Skin epidermis (tissue), 12 donors: ENCODE measurements at regions not wholly inside any gene's neighbourhood (a gene's known extent, or its start where the extent isn't known, plus 50 kb on each side); places are given as distances from the start of the nearest gene placed in this dataset.
A peak's percentile ranks its signal among the peaks of the same experiment; 100 is the strongest.

Experiments
- H3K27ac ChIP-seq, 21 experiments: fragments of 200-600 bp; sonication (generic) in 11 of 21; one replicate each; pipeline ENCODE4 v1.5.0; 2020; ENCODE audit warnings: mild to moderate bottlenecking in 3 of 21, inconsistent platforms in 2 of 21, moderate library complexity in 2 of 21
- H3K4me3 ChIP-seq, 7 experiments: fragments of 200-600 bp; sonication (generic) in 2 of 7; one replicate each; pipeline ENCODE4 v1.5.0; 2020; ENCODE audit warnings: inconsistent platforms in 2 of 7, mild to moderate bottlenecking in 2 of 7, moderate library complexity in 1 of 7

DNA sequence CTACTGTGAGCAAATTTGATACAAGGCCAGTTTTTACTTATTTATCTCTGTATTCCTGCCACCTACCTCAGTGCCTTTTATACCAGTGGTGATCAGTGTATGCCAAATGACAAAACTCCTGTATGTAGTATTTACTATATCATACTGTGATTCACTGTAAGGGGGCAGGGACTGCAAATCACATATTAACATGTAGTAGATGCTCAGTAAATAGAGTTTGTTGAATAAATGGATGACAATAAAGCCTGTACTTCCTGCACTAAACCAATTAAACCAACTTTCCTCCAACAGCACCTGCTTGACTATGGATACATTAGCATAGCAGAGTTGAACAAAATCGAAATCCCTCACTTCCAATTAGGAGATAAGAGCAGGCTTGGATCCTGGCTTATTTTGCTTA is 73.3 kb upstream of the C1orf87 start:
- Histone ChIP-seq H3K4me3 (no peak overlapping the region), H3K27ac (no peak overlapping the region)

DNA sequence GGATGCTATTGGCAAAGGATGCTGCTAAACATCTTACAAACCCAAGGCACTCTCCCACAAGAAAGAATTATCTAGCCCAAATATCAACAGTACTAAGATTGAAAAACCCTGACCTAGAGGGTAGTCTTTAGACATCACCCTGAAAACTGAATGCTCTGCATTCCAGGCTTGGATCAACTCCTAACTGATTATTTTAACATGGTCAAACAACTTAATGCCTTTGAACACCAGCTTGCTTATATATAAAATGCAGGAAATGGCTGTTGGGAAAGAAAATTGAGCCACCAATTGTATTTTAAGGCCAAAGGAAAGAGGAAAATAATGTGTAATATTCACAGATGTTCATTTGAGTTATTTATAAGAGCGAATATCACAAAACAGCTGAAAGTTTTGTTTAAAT is 72.2 kb upstream of the C1orf87 start:
- no peak overlapping the region for H3K27ac ChIP-seq
- no peak overlapping the region for H3K4me3 ChIP-seq

DNA sequence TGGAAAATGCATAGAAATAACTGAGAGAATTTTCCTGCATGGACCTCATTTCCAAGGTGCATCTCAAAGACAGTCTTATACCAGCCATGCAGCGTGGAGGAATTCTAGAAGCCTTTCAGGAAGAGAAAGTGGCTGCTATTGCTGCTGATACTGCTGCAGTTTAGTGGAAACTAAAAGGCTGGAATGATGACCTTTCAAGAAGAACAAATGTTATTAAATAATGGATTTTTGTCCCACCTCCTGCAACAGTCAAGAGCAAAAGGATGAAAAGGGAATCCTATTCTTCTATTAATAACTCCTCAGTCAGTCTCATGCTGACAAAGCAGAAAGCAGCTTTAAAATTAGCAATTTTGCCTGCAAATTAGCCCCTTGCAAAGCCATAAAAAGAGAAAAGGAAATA is 68.2 kb upstream of the C1orf87 start:
- Histone ChIP-seq H3K27ac (no peak overlapping the region), H3K4me3 (no peak overlapping the region)

DNA sequence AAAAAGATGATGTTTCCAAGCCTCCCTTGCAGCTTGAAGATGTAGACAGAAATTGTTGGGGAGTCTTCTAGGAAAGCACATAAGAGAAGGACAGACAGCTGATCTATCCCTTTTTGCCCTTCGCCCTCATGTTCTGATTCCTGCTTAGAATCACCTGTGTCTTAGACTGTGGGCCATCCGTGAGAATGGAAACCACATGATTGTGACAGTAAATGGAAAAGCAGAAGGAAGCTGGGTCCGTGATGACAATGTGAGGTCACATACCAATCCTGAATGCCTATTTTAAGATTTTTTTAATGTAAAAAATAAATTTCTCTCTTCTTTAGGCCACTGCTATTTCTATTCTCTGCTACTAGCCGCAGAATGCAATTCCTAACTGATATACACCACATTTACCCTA is 67.7 kb upstream of the C1orf87 start:
- Histone ChIP-seq H3K27ac (no peak overlapping the region), H3K4me3 (no peak overlapping the region)

DNA sequence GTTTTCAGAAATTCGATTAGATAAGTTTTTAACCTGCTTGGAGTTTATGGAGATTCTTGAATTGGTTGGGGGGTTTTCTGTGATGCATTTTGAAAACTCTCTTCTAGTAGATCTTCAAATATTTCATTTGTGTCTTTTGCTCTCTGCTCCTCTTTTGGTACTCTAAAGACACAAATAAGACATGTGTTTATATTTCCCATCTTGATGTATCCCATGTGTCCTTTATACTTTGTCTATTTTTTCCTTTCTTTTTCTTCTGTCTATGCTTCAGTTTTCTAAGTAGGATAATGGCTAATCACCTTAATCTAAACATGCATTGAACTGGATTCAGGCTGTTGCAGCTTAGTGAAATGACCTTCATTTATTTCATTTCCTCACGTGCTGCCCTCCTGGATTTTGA is 63.8 kb upstream of the C1orf87 start:
- Histone ChIP-seq H3K27ac (no peak overlapping the region), H3K4me3 (no peak overlapping the region)

DNA sequence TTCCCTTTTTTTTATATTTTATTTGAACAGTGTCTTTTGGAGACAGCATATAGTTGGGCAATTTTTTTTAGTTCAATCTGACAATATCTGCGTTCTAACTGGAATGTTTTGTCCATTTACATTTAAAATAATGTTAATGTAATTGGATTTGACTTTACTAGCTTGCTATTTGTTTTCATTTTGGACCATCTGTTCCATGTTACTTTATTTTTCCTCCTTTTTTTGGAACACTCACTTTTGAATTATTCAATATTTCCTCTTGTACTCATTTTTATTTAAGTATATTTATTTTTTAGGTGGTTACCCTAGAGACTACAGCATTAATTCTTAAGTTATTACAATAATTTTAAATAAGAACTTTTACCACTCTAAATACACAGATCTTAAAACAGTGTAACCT is 62.8 kb upstream of the C1orf87 start:
- H3K27ac ChIP-seq: no peak overlapping the region

DNA sequence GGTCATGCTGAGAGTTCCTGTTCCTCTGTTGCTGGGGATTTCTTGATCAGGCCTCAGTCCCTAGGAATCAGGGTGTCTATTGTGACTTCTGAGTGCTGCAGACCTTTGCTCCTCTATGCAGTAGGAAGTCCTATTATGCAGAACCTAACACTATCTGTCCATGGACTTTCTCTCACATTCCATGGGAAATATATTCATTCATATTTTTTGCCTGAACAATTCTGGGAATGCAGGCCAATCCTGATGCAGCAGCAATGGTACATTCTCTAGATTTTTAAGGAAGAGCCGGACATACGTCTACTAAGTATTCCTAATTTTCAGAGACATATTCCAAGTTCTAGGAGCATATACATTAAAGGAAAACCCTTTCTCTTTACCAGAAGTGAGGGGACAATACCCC is 61.1 kb upstream of the C1orf87 start:
- H3K4me3 ChIP-seq: no peak overlapping the region
- H3K27ac ChIP-seq: no peak overlapping the region

More for the DNA sequence above, 62.8 kb upstream of the C1orf87 start:
- no peak overlapping the region for H3K4me3 ChIP-seq

DNA sequence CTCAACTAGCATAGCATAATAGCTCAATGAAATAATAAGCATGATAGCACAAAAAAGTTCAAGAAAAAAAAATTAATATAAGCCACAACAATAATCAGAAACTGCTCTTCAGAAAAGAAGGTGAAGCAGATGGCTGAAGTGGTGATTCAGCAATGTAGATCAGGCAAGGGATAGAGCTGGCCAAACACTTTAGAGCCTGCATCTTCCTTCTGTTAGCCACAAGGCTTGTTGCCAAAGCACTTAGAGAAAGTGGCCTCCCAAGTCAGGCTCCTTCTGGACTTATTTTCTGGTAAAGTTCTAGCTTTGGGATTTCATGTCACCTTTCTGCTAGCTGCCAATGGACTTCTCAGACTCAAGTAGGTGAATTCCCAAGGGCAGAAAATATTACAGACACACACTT is 60.3 kb upstream of the C1orf87 start:
- no peak overlapping the region for H3K27ac ChIP-seq
- no peak overlapping the region for H3K4me3 ChIP-seq

DNA sequence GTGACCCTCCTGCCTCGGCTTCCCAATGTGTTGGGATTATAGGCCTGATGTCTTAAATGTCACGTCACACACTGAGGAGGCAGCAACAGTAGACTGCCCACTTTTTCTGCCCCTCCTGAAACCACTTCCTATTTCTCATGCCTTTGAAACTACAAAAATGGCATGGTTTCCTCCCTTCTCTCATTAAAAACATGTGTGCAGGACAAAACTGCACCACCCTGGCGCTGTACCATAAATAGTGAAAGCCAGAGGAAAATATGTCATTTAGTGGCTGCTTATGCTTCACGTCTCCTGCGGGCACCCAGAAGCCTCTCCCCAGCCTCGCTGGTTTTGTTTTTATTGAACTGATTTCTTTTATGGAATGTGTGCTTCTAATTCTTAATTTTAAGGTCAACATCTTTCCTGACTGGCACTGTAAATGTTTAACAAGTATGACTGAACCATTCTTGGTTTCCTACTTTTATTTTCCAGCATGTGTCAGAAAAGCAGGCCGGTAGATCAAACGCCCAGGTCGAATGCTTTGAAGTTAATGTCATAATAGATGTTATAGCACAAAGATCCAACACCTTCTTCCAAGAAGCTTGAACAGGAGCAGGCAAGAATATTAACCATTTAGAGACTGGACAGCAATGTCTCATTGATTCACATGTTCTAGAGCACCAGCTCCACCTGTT is 59.6 kb upstream of the C1orf87 start:
- Histone ChIP-seq H3K27ac (peak overlapping the region in 1 of 21 experiments; percentile 18), H3K4me3 (no peak overlapping the region)

DNA sequence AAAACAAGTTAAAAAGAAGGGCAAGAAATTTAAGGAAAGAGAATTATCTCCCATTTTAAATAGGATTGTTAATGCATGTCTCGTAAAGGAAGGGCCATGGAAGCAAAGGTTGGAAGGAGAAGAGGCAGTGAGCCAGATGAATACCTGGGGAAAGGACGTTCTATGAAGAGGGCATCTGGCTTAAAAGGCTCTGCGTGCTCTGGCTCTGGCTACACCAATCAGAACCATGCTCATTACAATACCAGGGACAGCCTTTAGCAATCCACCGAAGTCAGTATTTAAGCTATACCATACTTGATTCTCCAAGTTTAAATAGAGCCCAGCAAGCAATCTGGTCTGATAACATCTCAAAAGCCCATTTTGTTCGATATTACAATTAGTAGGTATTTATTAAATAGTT is 58.5 kb upstream of the C1orf87 start:
- no peak overlapping the region for H3K4me3 ChIP-seq

DNA sequence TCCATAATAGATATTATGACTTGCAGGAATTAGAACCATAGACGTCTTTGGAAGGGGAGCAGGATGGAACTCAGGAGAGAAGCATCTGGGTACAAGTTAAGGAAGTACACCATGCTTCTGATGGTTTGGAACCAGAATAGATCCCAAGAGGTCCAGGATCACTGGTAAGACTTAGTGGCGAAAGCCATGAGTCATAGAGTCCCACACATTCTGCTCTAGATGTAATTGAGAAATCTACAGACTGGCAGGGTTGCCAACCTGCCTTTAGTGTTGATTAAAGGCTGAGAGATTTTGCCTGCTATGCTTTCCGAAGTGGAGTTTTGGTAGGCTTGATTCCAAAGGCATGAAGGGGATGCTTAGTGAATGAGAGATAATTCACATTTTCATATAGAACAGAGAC is 57.1 kb upstream of the C1orf87 start:
- H3K27ac ChIP-seq: no peak overlapping the region
- no peak overlapping the region for H3K4me3 ChIP-seq

More for the DNA sequence above, 58.5 kb upstream of the C1orf87 start:
- no peak overlapping the region for H3K27ac ChIP-seq

DNA sequence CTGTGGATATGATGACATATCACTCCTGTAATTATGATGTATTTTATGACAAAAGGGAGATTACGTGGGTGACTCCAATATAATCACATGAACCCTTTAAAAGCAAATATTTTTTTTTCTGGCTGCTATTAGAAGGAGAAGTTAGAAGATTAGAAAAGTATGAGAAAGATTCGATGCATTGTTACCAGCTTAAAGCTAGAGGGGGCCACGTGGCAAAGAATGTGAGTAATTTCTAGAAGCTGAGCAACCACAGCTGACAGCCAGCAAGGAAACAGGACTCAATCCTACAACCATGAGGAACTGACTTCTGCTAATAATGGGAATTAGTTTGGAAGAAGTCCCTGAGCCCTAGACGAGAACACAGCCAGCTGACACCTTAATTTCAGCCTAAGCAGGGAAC is 56.3 kb upstream of the C1orf87 start:
- no peak overlapping the region for H3K27ac ChIP-seq

DNA sequence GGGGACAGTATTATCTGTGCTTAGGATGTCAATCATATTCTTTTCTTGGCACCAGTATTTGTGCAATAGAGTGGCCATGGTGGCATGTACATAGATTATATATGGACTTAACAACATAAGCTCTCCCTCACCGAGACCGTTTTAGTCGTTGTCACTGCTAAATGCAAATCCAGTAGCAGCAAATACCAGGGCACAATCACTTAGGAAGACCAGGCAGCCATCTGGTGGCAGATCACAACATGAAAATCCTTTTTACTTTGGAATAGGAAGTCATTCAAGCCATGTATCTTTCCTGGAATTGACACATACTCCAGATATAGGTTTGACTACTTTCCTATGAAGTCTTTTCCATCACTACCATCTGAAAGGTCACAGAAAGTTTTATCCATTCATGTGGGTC is 53.2 kb upstream of the C1orf87 start:
- H3K4me3 ChIP-seq: no peak overlapping the region
- no peak overlapping the region for H3K27ac ChIP-seq

More for the DNA sequence above, 56.3 kb upstream of the C1orf87 start:
- no peak overlapping the region for H3K4me3 ChIP-seq
